Loucy (cell line): ENCODE measurements at regions not wholly inside any gene's neighbourhood (a gene's known extent, or its start where the extent isn't known, plus 50 kb on each side); places are given as distances from the start of the nearest gene placed in this dataset.
A peak's percentile ranks its signal among the peaks of the same experiment; 100 is the strongest.

Source experiments
- H2AFZ ChIP-seq: fragments of 200-600 bp; sonication (generic); 2 replicates; pipeline ENCODE4 v1.6.0; 2016; ENCODE audit warnings: antibody characterized with exemption, mild to moderate bottlenecking, low read length, moderate library complexity
- H3F3A ChIP-seq: fragments of 200-600 bp; 2 replicates; pipeline ENCODE4 v1.6.0; 2016; ENCODE audit warnings: antibody characterized with exemption, low read depth, mild to moderate bottlenecking
- H3K27me3 ChIP-seq: fragments of 200-600 bp; sonication (generic); 2 replicates; pipeline ENCODE4 v1.6.1; 2014; ENCODE audit warnings: low read length, mild to moderate bottlenecking; ENCODE audit not compliant: insufficient read depth, poor library complexity, severe bottlenecking
- H3K36me3 ChIP-seq: fragments of 200-600 bp; sonication (generic); 2 replicates; pipeline ENCODE4 v1.6.1; 2016; ENCODE audit warnings: low read length; ENCODE audit not compliant: insufficient read depth
- H3K4me1 ChIP-seq: fragments of 200-600 bp; sonication (generic); 2 replicates; pipeline ENCODE4 v1.5.1; 2014; ENCODE audit warnings: low read length, mild to moderate bottlenecking; ENCODE audit not compliant: insufficient read depth, poor library complexity, severe bottlenecking
- H3K4me2 ChIP-seq: fragments of 200-600 bp; sonication (generic); 2 replicates; pipeline ENCODE4 v1.6.0; 2014; ENCODE audit warnings: antibody characterized with exemption, low read length, low read depth, mild to moderate bottlenecking; ENCODE audit not compliant: poor library complexity, severe bottlenecking
- H3K4me3 ChIP-seq: fragments of 200-600 bp; sonication (generic); 2 replicates; pipeline ENCODE4 v1.5.1; 2014; ENCODE audit warnings: low read length, mild to moderate bottlenecking, mixed read lengths; ENCODE audit not compliant: poor library complexity, severe bottlenecking
- H3K79me2 ChIP-seq: fragments of 200-600 bp; sonication (generic); 2 replicates; pipeline ENCODE4 v1.6.1; 2014; ENCODE audit warnings: low read length; ENCODE audit not compliant: insufficient read depth
- H3K9ac ChIP-seq: fragments of 200-600 bp; sonication (generic); 2 replicates; pipeline ENCODE4 v1.6.0; 2014; ENCODE audit warnings: mild to moderate bottlenecking, low read depth, low read length, moderate library complexity; ENCODE audit not compliant: poor library complexity, severe bottlenecking
- H3K9me2 ChIP-seq: fragments of 200-600 bp; sonication (generic); replicated peaks from 2 replicates; pipeline ENCODE4 v1.6.1; 2016; ENCODE audit warnings: low read depth, low read length, mixed read lengths
- H3K9me3 ChIP-seq: fragments of 200-600 bp; sonication (generic); 2 replicates; pipeline ENCODE4 v1.6.1; 2014; ENCODE audit warnings: mild to moderate bottlenecking, antibody characterized with exemption, low read length, low read depth; ENCODE audit not compliant: insufficient read depth
- H4K20me1 ChIP-seq: fragments of 200-600 bp; sonication (generic); 2 replicates; pipeline ENCODE4 v1.6.0; 2014; ENCODE audit warnings: antibody characterized with exemption, low read length, mild to moderate bottlenecking; ENCODE audit not compliant: insufficient read depth, poor library complexity, severe bottlenecking
- CTCF ChIP-seq: fragments of 200-600 bp; sonication (generic); conservative IDR thresholded peaks from 2 replicates; pipeline ENCODE4 v1.5.1; 2014; ENCODE audit warnings: mild to moderate bottlenecking, antibody characterized with exemption, low read length
- EZH2phosphoT487 ChIP-seq: fragments of 200-600 bp; IDR thresholded peaks from 2 replicates; pipeline ENCODE4 v1.6.1; 2018; ENCODE audit warnings: antibody characterized with exemption, mild to moderate bottlenecking, moderate library complexity, borderline replicate concordance

- no peaks in the 10 kb centered on the region for H3K9me3 ChIP-seq
- peaks cover 10% of the 10 kb centered on the region for H4K20me1 ChIP-seq
- H3K9me2 ChIP-seq, result no peaks in the 10 kb centered on the region
- H3K36me3 ChIP-seq, result no peaks in the 10 kb centered on the region
- H3F3A ChIP-seq, result peaks cover 11% of the 10 kb centered on the region; the same call in 1 of the 2 replicates
- no peak overlapping the region for H3K4me3 ChIP-seq
- no peak overlapping the region for H3K4me2 ChIP-seq
- H3K9ac ChIP-seq, result no peak overlapping the region
- H3K79me2 ChIP-seq, result peaks cover 20% of the 10 kb centered on the region
- H2AFZ ChIP-seq, result no peak overlapping the region
- H3K27me3 ChIP-seq, result no peaks in the 10 kb centered on the region
- no peak for TF ChIP-seq CTCF
- no peak for TF ChIP-seq EZH2phosphoT487
- H3K4me1 ChIP-seq, result peaks cover 67% of the 10 kb centered on the region
Observed at GRCh38 chr18:26705757-26706156, 157.4 kb upstream of the KCTD1 start.

- peaks cover 44% of the 10 kb centered on the region for H3K79me2 ChIP-seq
- peak overlapping the region; percentile 99 for H3K9ac ChIP-seq
- H3K4me1 ChIP-seq, result peaks cover 68% of the 10 kb centered on the region
- no peaks in the 10 kb centered on the region for H3K9me2 ChIP-seq
- peak overlapping the region; percentile 89 for H3K4me3 ChIP-seq
- TF ChIP-seq CTCF (no peak), EZH2phosphoT487 (no peak)
- no peak overlapping the region; the same call in 1 of the 2 replicates for H2AFZ ChIP-seq
- peak overlapping the region; percentile 83 for H3K4me2 ChIP-seq
- no peaks in the 10 kb centered on the region for H3K36me3 ChIP-seq
- H3F3A ChIP-seq, result no peaks in the 10 kb centered on the region
- no peaks in the 10 kb centered on the region for H3K27me3 ChIP-seq
- H4K20me1 ChIP-seq, result peaks cover 11% of the 10 kb centered on the region
- H3K9me3 ChIP-seq, result no peaks in the 10 kb centered on the region
Observed at GRCh38 chr18:26703170-26703930, 155.0 kb upstream of the KCTD1 start.

GRCh38 chr18:26702086-26702485 is 153.7 kb upstream of the KCTD1 start:
- Histone ChIP-seq H3K9me2 (no peaks in the 10 kb centered on the region), H2AFZ (no peak overlapping the region), H3K4me2 (peak overlapping the region; percentile 83), H3K79me2 (peaks cover 56% of the 10 kb centered on the region), H3K4me3 (peak overlapping the region; percentile 89), H4K20me1 (peaks cover 13% of the 10 kb centered on the region), H3K9ac (peak overlapping the region; percentile 99), H3F3A (no peaks in the 10 kb centered on the region), H3K36me3 (no peaks in the 10 kb centered on the region), H3K9me3 (no peaks in the 10 kb centered on the region), H3K27me3 (no peaks in the 10 kb centered on the region), H3K4me1 (peaks cover 73% of the 10 kb centered on the region)
- TF ChIP-seq CTCF (0 out of 2 replicates have a peak, but pooled peaks have one; percentile 18), EZH2phosphoT487 (no peak)
